Superior temporal gyrus (tissue), 1 donor: ENCODE measurements at regions not wholly inside any gene's neighbourhood (a gene's known extent, or its start where the extent isn't known, plus 50 kb on each side); places are given as distances from the start of the nearest gene placed in this dataset.

ENCODE experiments used
- DNase-seq: peaks from one replicate; pipeline ENCODE4 v3.0.0-alpha.2; 2016; ENCODE audit errors: extremely low spot score

- peak; percentile 62 for DNase-seq
Observed at GRCh38 chr11:127493330-127494022, 492.9 kb upstream of the KIRREL3 start.

- DNase-seq = no peak
Observed at GRCh38 chr11:127492029-127492428, 491.5 kb upstream of the KIRREL3 start.

GRCh38 chr11:127491589-127491988 lies 491.0 kb upstream of the KIRREL3 start:
- no peak for DNase-seq

- DNase-seq = no peak
Observed at GRCh38 chr11:127490896-127491295, 490.3 kb upstream of the KIRREL3 start.

DNA sequence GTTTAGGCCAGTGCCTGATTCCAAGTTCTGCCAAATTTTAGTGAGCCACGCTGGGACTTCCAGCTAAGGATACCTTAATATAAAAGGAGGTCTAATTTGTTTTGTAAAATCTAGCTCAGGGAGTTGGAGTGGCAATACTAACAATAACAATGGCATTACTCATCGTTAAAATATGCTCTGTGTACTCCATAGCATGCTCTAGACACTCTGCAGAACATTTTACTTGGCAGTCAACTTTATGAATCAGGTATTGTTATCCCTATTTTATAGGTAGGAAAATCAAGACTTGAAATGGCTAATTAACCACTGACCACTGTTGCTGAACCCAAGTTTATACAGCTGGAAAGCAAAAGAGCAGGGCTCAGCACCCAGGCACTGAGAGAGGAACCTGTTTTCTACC lies 485.0 kb upstream of the KIRREL3 start:
- DNase-seq = no peak

GRCh38 chr11:127481391-127481790 lies 480.8 kb upstream of the KIRREL3 start:
- no peak for DNase-seq

DNA sequence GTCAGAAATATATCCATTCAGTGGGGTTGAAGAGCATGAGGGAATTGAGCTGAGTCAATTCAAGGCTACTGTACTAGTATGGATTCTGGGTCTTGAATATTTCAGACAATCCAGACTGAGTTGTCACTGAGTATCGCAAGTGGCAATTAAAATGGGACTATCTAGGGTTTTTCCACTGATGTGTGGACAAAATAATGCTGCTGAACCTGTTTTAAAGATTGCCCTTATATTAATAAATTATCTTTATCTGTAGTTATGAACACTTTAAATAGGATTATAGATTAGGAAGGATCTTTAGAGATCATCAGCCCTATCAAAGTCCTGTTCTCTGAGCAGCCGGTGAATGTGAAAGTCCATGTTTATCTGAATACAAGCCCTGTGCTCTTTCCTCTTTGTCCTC lies 478.3 kb upstream of the KIRREL3 start:
- no peak for DNase-seq

DNA sequence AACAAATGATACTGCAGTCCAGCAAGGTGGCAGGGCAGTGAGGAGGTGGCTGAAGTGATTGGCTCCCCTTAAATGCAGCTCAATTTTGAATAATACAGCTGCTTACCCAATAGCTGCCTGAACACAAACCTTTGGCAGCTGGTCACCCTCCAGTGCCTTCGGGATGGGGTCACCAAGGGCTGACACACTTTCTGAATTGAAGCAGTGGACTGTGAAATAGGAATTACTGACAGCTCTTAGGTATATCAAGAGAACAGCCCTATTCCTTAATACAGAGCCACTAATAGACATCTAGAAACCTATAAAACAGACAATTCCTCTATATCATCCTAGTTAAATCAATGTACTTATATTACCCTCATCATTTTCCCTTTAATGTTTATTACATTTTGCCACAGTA lies 474.2 kb upstream of the KIRREL3 start:
- no peak for DNase-seq

DNA sequence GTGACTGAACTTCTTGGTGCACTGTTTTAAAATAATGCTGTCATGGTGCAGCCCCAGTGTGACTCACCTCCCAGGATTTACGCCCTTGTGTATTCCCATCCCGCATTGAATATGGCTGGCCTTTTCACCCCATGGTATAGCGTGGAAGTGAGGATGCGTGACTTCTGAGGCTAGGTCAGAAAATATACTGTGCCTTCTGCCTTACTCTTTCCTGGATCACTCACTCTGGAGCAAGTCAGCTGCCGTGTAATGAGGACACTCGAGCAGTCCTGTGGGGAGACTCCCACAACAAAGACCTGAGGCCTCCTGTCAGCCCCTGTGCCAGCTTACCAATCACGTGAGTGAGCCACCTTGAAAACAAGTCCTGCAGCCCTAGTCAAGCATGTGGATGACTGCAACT lies 471.9 kb upstream of the KIRREL3 start:
- DNase-seq = no peak

- DNase-seq = no peak
Observed at GRCh38 chr11:127471662-127472061, 471.1 kb upstream of the KIRREL3 start.

GRCh38 chr11:127470306-127470884 lies 469.8 kb upstream of the KIRREL3 start:
- no peak for DNase-seq

- no peak for DNase-seq
Observed at GRCh38 chr11:127464325-127464724, 463.8 kb upstream of the KIRREL3 start.

GRCh38 chr11:127462065-127462344 lies 461.4 kb upstream of the KIRREL3 start:
- no peak for DNase-seq

GRCh38 chr11:127461241-127462064 lies 460.9 kb upstream of the KIRREL3 start:
- DNase-seq = no peak

- no peak for DNase-seq
Observed at GRCh38 chr11:127458561-127458960, 458.0 kb upstream of the KIRREL3 start.

- no peak for DNase-seq
Observed at GRCh38 chr11:127454856-127455255, 454.3 kb upstream of the KIRREL3 start.

- DNase-seq = no peak
Observed at GRCh38 chr11:127452533-127452932, 452.0 kb upstream of the KIRREL3 start.

GRCh38 chr11:127451861-127452260 lies 451.3 kb upstream of the KIRREL3 start:
- DNase-seq = peak; percentile 58

DNA sequence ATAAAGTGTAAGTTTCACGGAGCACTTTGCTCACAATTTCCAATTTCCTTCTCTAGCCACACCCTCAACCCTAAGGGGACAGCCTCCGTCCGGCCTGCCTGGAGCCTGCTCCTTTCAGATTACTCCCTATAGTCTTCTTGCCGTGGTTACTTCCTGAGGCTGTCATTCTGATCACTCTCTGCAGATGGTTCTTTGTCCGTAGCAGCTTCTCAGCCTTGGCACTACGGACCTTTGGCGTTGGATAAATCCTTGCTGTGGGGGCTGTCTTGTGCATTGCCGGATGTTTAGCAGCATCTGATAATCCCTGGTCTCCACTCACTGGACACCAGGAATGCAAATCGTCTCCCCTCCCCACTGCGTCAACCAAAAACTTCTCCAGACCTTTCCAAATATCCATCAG lies 447.5 kb upstream of the KIRREL3 start:
- DNase-seq = no peak

DNA sequence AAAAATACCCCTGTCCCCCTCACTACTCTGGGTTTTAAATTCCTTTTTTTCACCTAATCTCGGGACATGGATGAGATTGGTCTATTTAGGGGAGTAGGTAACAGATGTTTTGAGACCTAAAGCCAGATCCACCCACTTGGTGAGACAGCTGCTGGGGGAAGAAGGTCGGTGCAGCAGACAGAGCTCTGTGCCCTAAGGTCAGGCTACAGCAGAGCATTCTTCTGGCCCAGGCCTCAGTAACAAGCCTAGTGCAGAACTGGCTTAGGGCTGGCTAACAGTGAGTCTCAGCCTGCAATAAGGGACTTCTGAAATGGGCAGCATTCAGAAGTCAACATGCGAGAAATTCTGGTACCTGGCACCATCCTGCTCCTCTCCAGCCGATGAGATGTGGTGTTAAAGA lies 444.9 kb upstream of the KIRREL3 start:
- no peak for DNase-seq

DNA sequence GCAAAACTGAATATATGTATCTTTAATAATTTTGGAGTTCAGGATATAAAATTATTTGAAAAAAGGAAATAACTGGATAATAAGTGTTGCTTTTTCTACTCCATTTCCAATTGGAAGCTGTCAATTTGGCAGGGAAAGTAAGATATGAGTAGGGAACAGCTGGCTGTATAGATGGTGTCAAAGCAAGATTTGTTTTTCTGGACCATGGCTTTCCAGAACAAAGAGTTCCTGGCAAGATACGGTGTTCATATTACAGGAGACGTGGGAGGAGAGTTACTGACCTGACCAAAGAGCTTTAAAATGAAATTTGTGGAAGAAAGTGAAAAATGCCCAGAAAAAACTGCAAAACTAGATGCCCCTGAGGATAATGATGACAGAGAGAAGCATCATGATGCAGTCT lies 442.7 kb upstream of the KIRREL3 start:
- no peak for DNase-seq

DNA sequence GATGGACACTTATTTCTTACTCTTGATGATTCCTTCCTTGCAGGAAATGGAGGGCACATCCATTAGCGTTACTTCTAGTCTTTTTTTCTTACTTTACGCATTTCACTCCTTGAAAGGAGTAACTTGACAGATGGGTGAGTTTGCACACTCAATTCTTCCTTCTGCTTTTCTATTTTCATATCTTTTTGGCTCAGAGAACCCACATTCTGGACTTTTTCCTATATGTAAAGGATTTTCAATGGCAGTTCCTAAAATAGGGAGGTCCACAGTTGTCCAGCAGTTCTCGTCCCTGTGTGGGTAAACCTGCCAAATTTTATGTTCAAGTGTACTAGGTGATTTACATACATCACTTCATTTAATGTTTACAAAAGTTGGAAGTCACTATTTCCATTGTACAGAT lies 440.0 kb upstream of the KIRREL3 start:
- no peak for DNase-seq

DNA sequence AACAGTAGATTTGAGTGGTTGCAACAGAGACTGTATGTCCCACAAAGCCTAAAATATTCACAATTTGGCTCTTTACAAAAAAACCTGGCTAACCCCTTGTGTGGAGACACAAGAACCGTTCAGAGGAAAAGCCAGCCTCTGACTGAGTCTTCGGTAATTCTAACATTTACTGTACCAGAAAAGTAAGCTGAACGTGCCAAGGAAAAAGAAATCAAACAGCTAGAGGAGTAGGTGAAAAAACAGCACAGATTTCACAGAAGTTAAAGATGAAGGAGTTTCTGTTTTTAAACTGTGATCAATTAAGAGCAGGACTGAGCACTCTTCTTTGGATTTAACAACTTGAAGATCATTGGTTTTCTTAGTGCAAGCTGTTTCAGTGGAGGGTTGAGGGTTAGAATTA lies 424.7 kb upstream of the KIRREL3 start:
- no peak for DNase-seq
